Mammary epithelial cell (primary cell): ENCODE measurements at regions not wholly inside any gene's neighbourhood (a gene's known extent, or its start where the extent isn't known, plus 50 kb on each side); places are given as distances from the start of the nearest gene placed in this dataset.

Experiments used
- EZH2 ChIP-seq: IDR thresholded peaks from 2 replicates; pipeline ENCODE4 v1.6.1; 2012; ENCODE audit warnings: low read length, inconsistent platforms, borderline replicate concordance
- TF ChIP-seq, protein P1 (sequence below), 2 donors: IDR thresholded peaks in 1 of 2; conservative IDR thresholded peaks in 1 of 2; 2 replicates each; pipeline ENCODE4 v1.5.1; 2011 to 2012; ENCODE audit warnings: inconsistent platforms in 2 of 2, low read length in 2 of 2, mild to moderate bottlenecking in 2 of 2, control low read depth in 1 of 2, low read depth in 1 of 2; ENCODE audit not compliant: insufficient read depth in 1 of 2; ENCODE audit errors: extremely low read depth in 1 of 2

DNA sequence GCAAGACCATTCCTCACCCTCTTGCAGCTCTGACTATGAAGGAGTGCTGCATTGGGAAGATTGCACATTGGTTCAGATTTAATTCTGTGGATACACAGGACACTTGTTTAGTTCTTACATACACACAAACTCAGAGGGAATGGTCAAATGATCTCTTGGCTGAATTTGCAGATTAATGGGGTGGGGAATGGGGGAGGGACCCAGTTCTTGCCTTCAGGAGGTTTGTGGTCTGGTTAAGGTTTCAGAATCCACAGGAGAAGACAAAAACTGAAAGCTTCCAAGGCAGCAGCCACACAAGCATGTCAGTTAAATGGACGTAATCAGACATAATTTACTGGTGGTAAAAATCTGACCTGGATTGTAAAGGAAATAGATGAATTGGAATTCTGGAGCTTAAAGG, 257.1 kb upstream of the ROPN1 start:
- TF ChIP-seq, protein P1, sequence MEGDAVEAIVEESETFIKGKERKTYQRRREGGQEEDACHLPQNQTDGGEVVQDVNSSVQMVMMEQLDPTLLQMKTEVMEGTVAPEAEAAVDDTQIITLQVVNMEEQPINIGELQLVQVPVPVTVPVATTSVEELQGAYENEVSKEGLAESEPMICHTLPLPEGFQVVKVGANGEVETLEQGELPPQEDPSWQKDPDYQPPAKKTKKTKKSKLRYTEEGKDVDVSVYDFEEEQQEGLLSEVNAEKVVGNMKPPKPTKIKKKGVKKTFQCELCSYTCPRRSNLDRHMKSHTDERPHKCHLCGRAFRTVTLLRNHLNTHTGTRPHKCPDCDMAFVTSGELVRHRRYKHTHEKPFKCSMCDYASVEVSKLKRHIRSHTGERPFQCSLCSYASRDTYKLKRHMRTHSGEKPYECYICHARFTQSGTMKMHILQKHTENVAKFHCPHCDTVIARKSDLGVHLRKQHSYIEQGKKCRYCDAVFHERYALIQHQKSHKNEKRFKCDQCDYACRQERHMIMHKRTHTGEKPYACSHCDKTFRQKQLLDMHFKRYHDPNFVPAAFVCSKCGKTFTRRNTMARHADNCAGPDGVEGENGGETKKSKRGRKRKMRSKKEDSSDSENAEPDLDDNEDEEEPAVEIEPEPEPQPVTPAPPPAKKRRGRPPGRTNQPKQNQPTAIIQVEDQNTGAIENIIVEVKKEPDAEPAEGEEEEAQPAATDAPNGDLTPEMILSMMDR (conservative IDR thresholded peaks at IDR 0.05 in 1 of 2, IDR thresholded peaks at IDR 0.05 in 1 of 2; ENCODE audit: extremely low read depth in 1 of 2, insufficient read depth in 1 of 2, low read depth in 1 of 2, low read length in 2 of 2), result no peak
- TF ChIP-seq EZH2, result no peak
